K562 (cell line): ENCODE measurements at regions not wholly inside any gene's neighbourhood (a gene's known extent, or its start where the extent isn't known, plus 50 kb on each side); places are given as distances from the start of the nearest gene placed in this dataset.

Experiments
- ATAC-seq: fragments of 200-7000 bp; cut with Tn5 transposase; 3 replicates; pipeline ENCODE4 v1.9.1; 2020; ENCODE audit warnings: moderate library complexity
- BruUV-seq: library from RNA; stranded (reverse); fragments of 400-500 nt; replicated peaks from 2 replicates; lab custom pipeline; 2021; lab: Mats Ljungman, UMichigan
- CTCF ChIA-PET: fragments of 300-600 bp; formaldehyde crosslinking; extraction: SDS; loops from one replicate; lab custom pipeline; 2021; ENCODE audit warnings: low intra/inter-chr PET ratio; lab: Yijun Ruan, JAX
- POLR2A ChIA-PET: fragments of 300-600, 350-650 bp; sonication (Branson Sonifier 250); formaldehyde crosslinking; extraction: SDS; loops from one replicate; lab custom pipeline; 2021; ENCODE audit warnings: antibody characterized with exemption, inconsistent platforms; lab: Yijun Ruan, JAX
- DNase-seq, 4 experiments: peaks; one replicate each; pipeline versions ENCODE4 v3.0.0 to v3.0.0-alpha.2; 2011 to 2018; ENCODE audit warnings: low spot score in 3 of 4, mixed read lengths in 3 of 4; ENCODE audit errors: extremely low read depth in 1 of 4
- FAIRE-seq: peaks from 2 replicates; lab custom pipeline; 2011; peaks lifted over from hg19 to GRCh38; lab: Jason Lieb, UNC
- H2AFZ ChIP-seq: 2 replicates; pipeline ENCODE4 v1.6.0; 2011; ENCODE audit warnings: low read depth, low read length, control low read depth, inconsistent platforms
- H3K27ac ChIP-seq: fragments of 200-600 bp; 3 replicates; pipeline ENCODE4 v1.8.0; 2011; ENCODE audit warnings: low read depth, mild to moderate bottlenecking, control low read depth, inconsistent platforms, low read length, moderate library complexity, mixed read lengths; ENCODE audit errors: extremely low read depth
- H3K27me3 ChIP-seq, 2 experiments: fragments of 300-600 bp in 1 of 2; 2 replicates in 1 of 2; 3 replicates in 1 of 2; pipeline versions ENCODE4 v1.6.0 to v1.8.0; 2011; ENCODE audit warnings: inconsistent platforms in 2 of 2, low read length in 2 of 2, mild to moderate bottlenecking in 1 of 2, mixed read lengths in 1 of 2, moderate library complexity in 1 of 2; ENCODE audit not compliant: control insufficient read depth in 2 of 2, insufficient read depth in 2 of 2
- H3K36me3 ChIP-seq: fragments of 300-600 bp; 3 replicates; pipeline ENCODE4 v1.8.0; 2011; ENCODE audit warnings: mild to moderate bottlenecking, low read length, inconsistent platforms; ENCODE audit not compliant: control insufficient read depth, insufficient read depth
- H3K4me1 ChIP-seq, 2 experiments: fragments of 200-600 bp in 1 of 2; replicated peaks in 1 of 2; 2 replicates in 1 of 2; 3 replicates in 1 of 2; pipeline versions ENCODE4 v1.5.1 to v1.8.0; 2011; ENCODE audit warnings: inconsistent platforms in 2 of 2, low read length in 2 of 2, mild to moderate bottlenecking in 1 of 2, mixed read lengths in 1 of 2, moderate library complexity in 1 of 2; ENCODE audit not compliant: control insufficient read depth in 2 of 2, insufficient read depth in 2 of 2
- H3K4me2 ChIP-seq: 2 replicates; pipeline ENCODE4 v1.6.1; 2011; ENCODE audit warnings: low read length, control low read depth, inconsistent platforms, mixed read lengths; ENCODE audit not compliant: insufficient read depth
- H3K4me3 ChIP-seq: fragments of 200-600 bp; sonication (generic), shearing (Covaris generic); 2 replicates; pipeline ENCODE4 v1.5.1; 2016; ENCODE audit warnings: control low read depth, inconsistent platforms
- H3K79me2 ChIP-seq: fragments of 200-600 bp; 3 replicates; pipeline ENCODE4 v1.8.0; 2011; ENCODE audit warnings: low read length, inconsistent platforms; ENCODE audit not compliant: control insufficient read depth, insufficient read depth
- H3K9ac ChIP-seq, 2 experiments: 2 replicates each; pipeline versions ENCODE4 v1.6.0 to v1.6.1; 2011; ENCODE audit warnings: low read depth in 2 of 2, low read length in 2 of 2, control low read depth in 1 of 2, inconsistent platforms in 1 of 2, mild to moderate bottlenecking in 1 of 2, mixed read lengths in 1 of 2; ENCODE audit not compliant: insufficient read depth in 1 of 2
- H3K9me1 ChIP-seq: one replicate; pipeline ENCODE4 v1.6.0; 2011; ENCODE audit warnings: inconsistent platforms, mild to moderate bottlenecking, low read length, moderate library complexity; ENCODE audit not compliant: control insufficient read depth, insufficient read depth
- H3K9me3 ChIP-seq: replicated peaks from 2 replicates; pipeline ENCODE4 v1.5.1; 2011; ENCODE audit warnings: low read depth, low read length, inconsistent platforms; ENCODE audit not compliant: control insufficient read depth, insufficient read depth
- H4K20me1 ChIP-seq: replicated peaks from 2 replicates; pipeline ENCODE4 v1.6.1; 2011; ENCODE audit warnings: low read length, inconsistent platforms, mixed read lengths; ENCODE audit not compliant: control insufficient read depth, insufficient read depth
- IRF2 ChIP-seq: sonication (generic); formaldehyde crosslinking; IDR thresholded peaks from 2 replicates; pipeline ENCODE4 v1.8.1; 2022; ENCODE audit warnings: mild to moderate bottlenecking, missing genetic modification reagents
- JUN ChIP-seq, 2 experiments: sonication (generic) in 1 of 2; formaldehyde crosslinking in 1 of 2; IDR thresholded peaks; 2 replicates each; pipeline versions ENCODE4 v1.6.1 to v1.8.0; 2012 to 2022; ENCODE audit warnings: borderline replicate concordance in 2 of 2, mild to moderate bottlenecking in 2 of 2, improper control_type of control experiment in 1 of 2, low read depth in 1 of 2, low read length in 1 of 2, missing genetic modification reagents in 1 of 2
- NFATC3 ChIP-seq: fragments of 450-650 bp; IDR thresholded peaks from 2 replicates; pipeline ENCODE4 v1.6.1; 2017; ENCODE audit warnings: mild to moderate bottlenecking
- POLR3A ChIP-seq: IDR thresholded peaks from 2 replicates; pipeline ENCODE4 v1.6.1; 2011; ENCODE audit warnings: borderline replicate concordance, mild to moderate bottlenecking, moderate library complexity; ENCODE audit not compliant: insufficient read length, insufficient read depth; ENCODE audit errors: extremely low read depth
- RB1 ChIP-seq: fragments of 450-650 bp; IDR thresholded peaks from 2 replicates; pipeline ENCODE4 v1.6.1; 2017; ENCODE audit warnings: low read depth, mild to moderate bottlenecking
- SRSF1 ChIP-seq: fragments of 200-400 bp; formaldehyde crosslinking; IDR thresholded peaks from 2 replicates; pipeline ENCODE4 v1.6.1; 2017; ENCODE audit warnings: mild to moderate bottlenecking, low read depth, low read length, moderate library complexity
- TAF9B ChIP-seq: fragments of 450-650 bp; IDR thresholded peaks from 2 replicates; pipeline ENCODE4 v1.6.1; 2018; ENCODE audit warnings: mild to moderate bottlenecking; ENCODE audit not compliant: partially characterized antibody
- ZFP1 ChIP-seq: fragments of 450-650 bp; formaldehyde crosslinking; IDR thresholded peaks from 2 replicates; pipeline ENCODE4 v1.4.0; 2020; ENCODE audit warnings: mild to moderate bottlenecking, mixed read lengths
- ZNF282 ChIP-seq: sonication (generic); formaldehyde crosslinking; IDR thresholded peaks from 2 replicates; pipeline ENCODE4 v1.8.1; 2023; ENCODE audit warnings: missing genetic modification reagents
- ZNF511 ChIP-seq: sonication (generic); formaldehyde crosslinking; IDR thresholded peaks from 2 replicates; pipeline ENCODE4 v1.8.0; 2022; ENCODE audit warnings: mild to moderate bottlenecking, missing genetic modification reagents
- ZNF668 ChIP-seq: fragments of 250-450 bp; sonication (Bioruptor Pico); IDR thresholded peaks from 2 replicates; pipeline ENCODE4 v1.8.0; 2022; ENCODE audit warnings: mild to moderate bottlenecking, inconsistent platforms
- ZNF764 ChIP-seq: fragments of 250-450 bp; sonication (Bioruptor Pico); IDR thresholded peaks from 2 replicates; pipeline ENCODE4 v1.4.0; 2020; ENCODE audit warnings: low read depth, mild to moderate bottlenecking, moderate library complexity
- WGBS: fragments of 100-300 bp; shearing (Covaris generic); methylation state at CpG from one replicate; pipeline ENCODE4 v1.1.6; 2016; ENCODE audit warnings: low coverage, mixed read lengths; ENCODE audit not compliant: insufficient coverage; ENCODE audit errors: missing lambda C conversion rate; 5-methylcytosine and 5-hydroxymethylcytosine counted together
- in situ Hi-C: fragments of 300-500 bp; cut with MboI; formaldehyde crosslinking; loops from 4 replicates; pipeline ENCODE4 v1.15.0; 2018; ENCODE audit warnings: inconsistent platforms, mixed read lengths
- intact Hi-C: fragments of 100-400 bp; cut with micrococcal nuclease; formaldehyde crosslinking; loops from 2 replicates; pipeline ENCODE4 v1.14.2; 2022
- TF ChIP-seq, protein P1 (sequence below): fragments of 450-650 bp; IDR thresholded peaks from 2 replicates; pipeline ENCODE4 v1.6.1; 2018; ENCODE audit not compliant: partially characterized antibody

DNA sequence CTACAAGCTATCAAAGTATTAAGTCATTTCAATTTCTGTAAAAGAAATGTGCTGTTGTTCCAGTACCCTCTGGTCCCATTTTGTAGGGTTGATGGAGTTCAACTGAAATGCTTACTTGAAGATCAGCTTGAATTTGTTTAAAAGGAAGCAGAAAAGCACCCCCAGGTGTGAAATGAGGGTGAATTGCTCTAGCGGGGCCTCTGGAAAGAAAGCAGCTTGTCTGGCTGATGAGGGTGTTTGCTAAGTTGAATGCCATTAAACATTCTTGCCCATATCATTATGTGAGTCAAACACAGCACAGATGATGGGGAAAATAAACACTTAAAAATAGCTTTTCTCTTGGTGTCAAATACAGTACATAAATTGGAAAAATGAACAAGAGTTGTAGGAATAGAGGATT lies 280.3 kb downstream of the RAB38 start:
- Histone ChIP-seq H2AFZ (no peak overlapping the region), H3K79me2 (no peaks in the 10 kb centered on the region), H3K36me3 (no peaks in the 10 kb centered on the region), H3K9ac (no peak overlapping the region), H4K20me1 (no peaks in the 10 kb centered on the region), H3K9me3 (no peaks in the 10 kb centered on the region; the same call in 1 of the 2 replicates), H3K9me1 (no peaks in the 10 kb centered on the region), H3K4me2 (no peak overlapping the region), H3K27me3 (no peaks in the 10 kb centered on the region), H3K4me1 (no peaks in the 10 kb centered on the region), H3K4me3 (no peak overlapping the region), H3K27ac (no peak overlapping the region)
- FAIRE-seq (no peak), ATAC-seq (no peak), DNase-seq (no peak)
- WGBS, result 0% methylated on average over 1 of the region's 1 CpG
- ChIA-PET CTCF (no interaction called here), POLR2A (no interaction called here)
- in situ Hi-C loops (no loop called here), intact Hi-C loops (no loop called here)
- no TSS peak for BruUV-seq
- TF ChIP-seq, protein P1, sequence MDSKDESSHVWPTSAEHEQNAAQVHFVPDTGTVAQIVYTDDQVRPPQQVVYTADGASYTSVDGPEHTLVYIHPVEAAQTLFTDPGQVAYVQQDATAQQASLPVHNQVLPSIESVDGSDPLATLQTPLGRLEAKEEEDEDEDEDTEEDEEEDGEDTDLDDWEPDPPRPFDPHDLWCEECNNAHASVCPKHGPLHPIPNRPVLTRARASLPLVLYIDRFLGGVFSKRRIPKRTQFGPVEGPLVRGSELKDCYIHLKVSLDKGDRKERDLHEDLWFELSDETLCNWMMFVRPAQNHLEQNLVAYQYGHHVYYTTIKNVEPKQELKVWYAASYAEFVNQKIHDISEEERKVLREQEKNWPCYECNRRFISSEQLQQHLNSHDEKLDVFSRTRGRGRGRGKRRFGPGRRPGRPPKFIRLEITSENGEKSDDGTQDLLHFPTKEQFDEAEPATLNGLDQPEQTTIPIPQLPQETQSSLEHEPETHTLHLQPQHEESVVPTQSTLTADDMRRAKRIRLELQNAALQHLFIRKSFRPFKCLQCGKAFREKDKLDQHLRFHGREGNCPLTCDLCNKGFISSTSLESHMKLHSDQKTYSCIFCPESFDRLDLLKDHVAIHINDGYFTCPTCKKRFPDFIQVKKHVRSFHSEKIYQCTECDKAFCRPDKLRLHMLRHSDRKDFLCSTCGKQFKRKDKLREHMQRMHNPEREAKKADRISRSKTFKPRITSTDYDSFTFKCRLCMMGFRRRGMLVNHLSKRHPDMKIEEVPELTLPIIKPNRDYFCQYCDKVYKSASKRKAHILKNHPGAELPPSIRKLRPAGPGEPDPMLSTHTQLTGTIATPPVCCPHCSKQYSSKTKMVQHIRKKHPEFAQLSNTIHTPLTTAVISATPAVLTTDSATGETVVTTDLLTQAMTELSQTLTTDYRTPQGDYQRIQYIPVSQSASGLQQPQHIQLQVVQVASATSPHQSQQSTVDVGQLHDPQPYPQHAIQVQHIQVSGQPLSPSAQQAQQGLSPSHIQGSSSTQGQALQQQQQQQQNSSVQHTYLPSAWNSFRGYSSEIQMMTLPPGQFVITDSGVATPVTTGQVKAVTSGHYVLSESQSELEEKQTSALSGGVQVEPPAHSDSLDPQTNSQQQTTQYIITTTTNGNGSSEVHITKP, result no peak
- no peak for TF ChIP-seq ZFP1 (CRISPR knock-in tag)

- no peaks in the 10 kb centered on the region for H3K36me3 ChIP-seq
- H3K27ac ChIP-seq, result no peak overlapping the region
- no peak overlapping the region for H3K4me2 ChIP-seq
- intact Hi-C loops, result no loop called here
- ChIA-PET POLR2A (no interaction called here), CTCF (no interaction called here)
- BruUV-seq, result no TSS peak
- ATAC-seq (no peak), FAIRE-seq (no peak), DNase-seq (no peak)
- 0% methylated on average over 1 of the region's 1 CpG for WGBS
- H3K4me3 ChIP-seq, result no peak overlapping the region
- H3K79me2 ChIP-seq, result no peaks in the 10 kb centered on the region
- no peak overlapping the region for H3K9ac ChIP-seq
- no peaks in the 10 kb centered on the region for H4K20me1 ChIP-seq
- in situ Hi-C loops, result no loop called here
- H3K9me3 ChIP-seq, result no peaks in the 10 kb centered on the region
- no peaks in the 10 kb centered on the region for H3K4me1 ChIP-seq
- no peaks in the 10 kb centered on the region for H3K9me1 ChIP-seq
- H2AFZ ChIP-seq, result no peak overlapping the region
- H3K27me3 ChIP-seq, result no peaks in the 10 kb centered on the region
- no peak for TF ChIP-seq ZNF668
- TF ChIP-seq ZNF764 (CRISPR knock-in tag), result no peak
- no peak for TF ChIP-seq POLR3A
- no peak for TF ChIP-seq ZNF282 (CRISPR knock-in tag)
- TF ChIP-seq JUN (IDR thresholded peaks at IDR 0.05; ENCODE audit: borderline replicate concordance, low read depth, low read length), result no peak
- TF ChIP-seq JUN (CRISPR knock-in tag; IDR thresholded peaks at IDR 0.05; ENCODE audit: borderline replicate concordance), result no peak
- TF ChIP-seq IRF2 (CRISPR knock-in tag), result no peak
- TF ChIP-seq ZNF511, result no peak
- no peak for TF ChIP-seq TAF9B
- TF ChIP-seq SRSF1, result no peak
- no peak for TF ChIP-seq NFATC3
- TF ChIP-seq RB1, result no peak
These were observed 283.0 kb downstream of the RAB38 start for GRCh38 chr11:87892291-87892690.
